GM18499 (cell line): ENCODE measurements at regions not wholly inside any gene's neighbourhood (a gene's known extent, or its start where the extent isn't known, plus 50 kb on each side); places are given as distances from the start of the nearest gene placed in this dataset.

ENCODE experiments used
- ATAC-seq: cut with Tn5 transposase; IDR thresholded peaks from one replicate; pipeline ENCODE4 v1.9.1; 2021; ENCODE audit warnings: moderate number of reproducible peaks; ENCODE audit not compliant: insufficient read depth, unreplicated experiment

- no peak for ATAC-seq
Observed at GRCh38 chr4:14621731-14622463, 380.4 kb upstream of the CPEB2 start.

- ATAC-seq, result no peak
Observed at GRCh38 chr4:14627038-14627437, 375.2 kb upstream of the CPEB2 start.

- no peak for ATAC-seq
Observed at GRCh38 chr4:14631806-14632440, 370.4 kb upstream of the CPEB2 start.

GRCh38 chr4:14636563-14636962 is 365.7 kb upstream of the CPEB2 start:
- no peak for ATAC-seq

GRCh38 chr4:14640476-14640875 is 361.8 kb upstream of the CPEB2 start:
- no peak for ATAC-seq

GRCh38 chr4:14641871-14642270 is 360.4 kb upstream of the CPEB2 start:
- no peak for ATAC-seq

GRCh38 chr4:14644580-14645282 is 357.6 kb upstream of the CPEB2 start:
- no peak for ATAC-seq

- no peak for ATAC-seq
Observed at GRCh38 chr4:14646831-14647230, 355.4 kb upstream of the CPEB2 start.

GRCh38 chr4:14650127-14650526 is 352.2 kb upstream of the CPEB2 start:
- no peak for ATAC-seq

- ATAC-seq, result no peak
Observed at GRCh38 chr4:14652522-14652921, 349.8 kb upstream of the CPEB2 start.

GRCh38 chr4:14653338-14653737 is 348.9 kb upstream of the CPEB2 start:
- ATAC-seq, result no peak

GRCh38 chr4:14659286-14659685 is 343.0 kb upstream of the CPEB2 start:
- ATAC-seq, result no peak

GRCh38 chr4:14667624-14668151 is 334.6 kb upstream of the CPEB2 start:
- ATAC-seq, result no peak

GRCh38 chr4:14668296-14668695 is 334.0 kb upstream of the CPEB2 start:
- no peak for ATAC-seq

- no peak for ATAC-seq
Observed at GRCh38 chr4:14669371-14669770, 332.9 kb upstream of the CPEB2 start.

- ATAC-seq, result no peak
Observed at GRCh38 chr4:14671146-14671545, 331.1 kb upstream of the CPEB2 start.

- no peak for ATAC-seq
Observed at GRCh38 chr4:14675279-14675985, 326.8 kb upstream of the CPEB2 start.

GRCh38 chr4:14679906-14680305 is 322.4 kb upstream of the CPEB2 start:
- ATAC-seq, result no peak

GRCh38 chr4:14681330-14681729 is 321.0 kb upstream of the CPEB2 start:
- ATAC-seq, result no peak

GRCh38 chr4:14693728-14694127 is 308.6 kb upstream of the CPEB2 start:
- no peak for ATAC-seq
